ENCODE measurements at regions not wholly inside any gene's neighbourhood (a gene's known extent, or its start where the extent isn't known, plus 50 kb on each side); places are given as distances from the start of the nearest gene placed in this dataset.

GRCh38 chr13:72125561-72125960 is 258.6 kb upstream of the DACH1 start:
- no peak overlapping the region for H3K4me2 ChIP-seq (ENCODE audit: extremely low read depth, insufficient read depth, low read length)
- H3K36me3 ChIP-seq (ENCODE audit: control insufficient read depth, insufficient read depth, low read length): no peaks in the 10 kb centered on the region
- DNase-seq (ENCODE audit: low read depth in 2 of 2): peak in 1 of 2 donors; percentile 83
- no peak overlapping the region for H2AFZ ChIP-seq (ENCODE audit: low read length)
- H3K27me3 ChIP-seq (ENCODE audit: control insufficient read depth, insufficient read depth, low read length): no peaks in the 10 kb centered on the region
- no peaks in the 10 kb centered on the region for H3K9me3 ChIP-seq (ENCODE audit: control insufficient read depth, insufficient read depth, low read depth, low read length)
- H4K20me1 ChIP-seq (ENCODE audit: control insufficient read depth, extremely low read depth, insufficient read depth, low read length): no peaks in the 10 kb centered on the region
- no peak overlapping the region for H3K27ac ChIP-seq (ENCODE audit: insufficient read depth, low read length)
- H3K9ac ChIP-seq (ENCODE audit: insufficient read depth, low read length): no peak overlapping the region
- no peak overlapping the region for H3K4me3 ChIP-seq (replicated peaks in 1 of 4; ENCODE audit: control extremely low read depth in 1 of 4, insufficient read depth in 1 of 4, low read depth in 3 of 4, low read length in 4 of 4)
- no peaks in the 10 kb centered on the region for H3K4me1 ChIP-seq (ENCODE audit: control insufficient read depth, extremely low read depth, insufficient read depth, low read length)
- no peaks in the 10 kb centered on the region for H3K79me2 ChIP-seq (ENCODE audit: control insufficient read depth, insufficient read depth, low read length)
- TF ChIP-seq EZH2 (IDR thresholded peaks at IDR 0.05; ENCODE audit: low read length, missing control alignments) (no peak), CTCF (conservative IDR thresholded peaks at IDR 0.05 in 1 of 2, IDR thresholded peaks at IDR 0.05 in 1 of 2; ENCODE audit: low read depth in 1 of 2, low read length in 2 of 2) (no peak)

GRCh38 chr13:72122661-72123255 is 255.8 kb upstream of the DACH1 start:
- H3K36me3 ChIP-seq (ENCODE audit: control insufficient read depth, insufficient read depth, low read length): no peaks in the 10 kb centered on the region
- H3K9ac ChIP-seq (ENCODE audit: insufficient read depth, low read length): no peak overlapping the region
- DNase-seq (ENCODE audit: low read depth in 2 of 2): no peak
- H4K20me1 ChIP-seq (ENCODE audit: control insufficient read depth, extremely low read depth, insufficient read depth, low read length): no peaks in the 10 kb centered on the region
- H3K9me3 ChIP-seq (ENCODE audit: control insufficient read depth, insufficient read depth, low read depth, low read length): no peaks in the 10 kb centered on the region
- no peak overlapping the region for H3K4me3 ChIP-seq (replicated peaks in 1 of 4; ENCODE audit: control extremely low read depth in 1 of 4, insufficient read depth in 1 of 4, low read depth in 3 of 4, low read length in 4 of 4)
- no peak overlapping the region for H3K4me2 ChIP-seq (ENCODE audit: extremely low read depth, insufficient read depth, low read length)
- no peaks in the 10 kb centered on the region for H3K79me2 ChIP-seq (ENCODE audit: control insufficient read depth, insufficient read depth, low read length)
- no peak overlapping the region for H2AFZ ChIP-seq (ENCODE audit: low read length)
- no peaks in the 10 kb centered on the region for H3K27me3 ChIP-seq (ENCODE audit: control insufficient read depth, insufficient read depth, low read length)
- TF ChIP-seq CTCF (conservative IDR thresholded peaks at IDR 0.05 in 1 of 2, IDR thresholded peaks at IDR 0.05 in 1 of 2; ENCODE audit: low read depth in 1 of 2, low read length in 2 of 2) (no peak), EZH2 (IDR thresholded peaks at IDR 0.05; ENCODE audit: low read length, missing control alignments) (no peak)
- no peaks in the 10 kb centered on the region for H3K4me1 ChIP-seq (ENCODE audit: control insufficient read depth, extremely low read depth, insufficient read depth, low read length)
- no peak overlapping the region for H3K27ac ChIP-seq (ENCODE audit: insufficient read depth, low read length)

GRCh38 chr13:72121466-72121865 is 254.5 kb upstream of the DACH1 start:
- Histone ChIP-seq H3K9me3 (ENCODE audit: control insufficient read depth, insufficient read depth, low read depth, low read length) (no peaks in the 10 kb centered on the region), H2AFZ (ENCODE audit: low read length) (no peak overlapping the region), H3K4me1 (ENCODE audit: control insufficient read depth, extremely low read depth, insufficient read depth, low read length) (no peaks in the 10 kb centered on the region), H3K4me2 (ENCODE audit: extremely low read depth, insufficient read depth, low read length) (no peak overlapping the region), H3K36me3 (ENCODE audit: control insufficient read depth, insufficient read depth, low read length) (no peaks in the 10 kb centered on the region), H3K27me3 (ENCODE audit: control insufficient read depth, insufficient read depth, low read length) (no peaks in the 10 kb centered on the region), H3K27ac (ENCODE audit: insufficient read depth, low read length) (no peak overlapping the region), H4K20me1 (ENCODE audit: control insufficient read depth, extremely low read depth, insufficient read depth, low read length) (no peaks in the 10 kb centered on the region), H3K79me2 (ENCODE audit: control insufficient read depth, insufficient read depth, low read length) (no peaks in the 10 kb centered on the region), H3K4me3 (replicated peaks in 1 of 4; ENCODE audit: control extremely low read depth in 1 of 4, insufficient read depth in 1 of 4, low read depth in 3 of 4, low read length in 4 of 4) (no peak overlapping the region), H3K9ac (ENCODE audit: insufficient read depth, low read length) (no peak overlapping the region)
- no peak for DNase-seq (ENCODE audit: low read depth in 2 of 2)
- TF ChIP-seq CTCF (conservative IDR thresholded peaks at IDR 0.05 in 1 of 2, IDR thresholded peaks at IDR 0.05 in 1 of 2; ENCODE audit: low read depth in 1 of 2, low read length in 2 of 2) (no peak), EZH2 (IDR thresholded peaks at IDR 0.05; ENCODE audit: low read length, missing control alignments) (no peak)

Data from fibroblast of lung (primary cell).